Nephron progenitor cell (in vitro differentiated cells): ENCODE measurements at regions not wholly inside any gene's neighbourhood (a gene's known extent, or its start where the extent isn't known, plus 50 kb on each side); places are given as distances from the start of the nearest gene placed in this dataset.

Experiments
- DNase-seq: peaks from one replicate; pipeline ENCODE4 v3.0.0; 2021
- H3K27ac Mint-ChIP-seq: 2 replicates; pipeline ENCODE4 v1.8.0; 2021; ENCODE audit warnings: mild to moderate bottlenecking, moderate library complexity, mixed read lengths
- H3K27me3 Mint-ChIP-seq: 2 replicates; pipeline ENCODE4 v1.8.0; 2021; ENCODE audit warnings: mild to moderate bottlenecking, low read depth, mixed read lengths; ENCODE audit not compliant: poor library complexity
- H3K36me3 Mint-ChIP-seq: 2 replicates; pipeline ENCODE4 v1.8.0; 2021; ENCODE audit warnings: low read depth, mixed read lengths
- H3K4me1 Mint-ChIP-seq: 2 replicates; pipeline ENCODE4 v1.8.0; 2021; ENCODE audit warnings: mixed read lengths
- H3K4me3 Mint-ChIP-seq: 2 replicates; pipeline ENCODE4 v1.8.0; 2021; ENCODE audit warnings: mild to moderate bottlenecking, moderate library complexity, mixed read lengths
- H3K9me3 Mint-ChIP-seq: 2 replicates; pipeline ENCODE4 v1.8.0; 2021; ENCODE audit warnings: mild to moderate bottlenecking, moderate library complexity, mixed read lengths
- TF ChIP-seq, protein P1 (sequence below): fragments of 200-600 bp; sonication (generic); IDR thresholded peaks from 2 replicates; pipeline ENCODE4 v1.5.0; 2021; ENCODE audit warnings: antibody characterized with exemption

DNA sequence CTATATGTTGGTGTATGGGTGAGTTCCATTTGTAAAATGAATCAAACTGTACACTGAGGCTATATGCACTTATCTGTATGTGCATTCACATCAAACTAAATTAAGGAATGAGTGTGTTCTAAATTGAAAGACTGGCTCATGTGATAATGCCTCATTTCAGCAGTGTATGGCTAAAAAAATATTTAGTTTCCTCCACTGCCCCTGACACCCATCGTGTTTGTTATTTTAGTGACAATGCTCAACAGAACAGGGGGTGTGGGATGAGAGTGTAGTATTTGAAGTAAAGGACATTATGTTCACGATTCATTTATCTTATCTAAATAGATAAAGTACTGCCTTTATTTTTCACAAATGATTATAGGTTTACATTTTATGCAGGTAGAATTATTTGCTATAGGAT, 301.1 kb upstream of the ARPP21 start:
- no peaks in the 10 kb centered on the region for H3K9me3 Mint-ChIP-seq
- H3K4me1 Mint-ChIP-seq = no peaks in the 10 kb centered on the region
- H3K27ac Mint-ChIP-seq = no peak overlapping the region
- DNase-seq = no peak
- H3K27me3 Mint-ChIP-seq = no peaks in the 10 kb centered on the region
- no peak overlapping the region for H3K4me3 Mint-ChIP-seq
- TF ChIP-seq, protein P1, sequence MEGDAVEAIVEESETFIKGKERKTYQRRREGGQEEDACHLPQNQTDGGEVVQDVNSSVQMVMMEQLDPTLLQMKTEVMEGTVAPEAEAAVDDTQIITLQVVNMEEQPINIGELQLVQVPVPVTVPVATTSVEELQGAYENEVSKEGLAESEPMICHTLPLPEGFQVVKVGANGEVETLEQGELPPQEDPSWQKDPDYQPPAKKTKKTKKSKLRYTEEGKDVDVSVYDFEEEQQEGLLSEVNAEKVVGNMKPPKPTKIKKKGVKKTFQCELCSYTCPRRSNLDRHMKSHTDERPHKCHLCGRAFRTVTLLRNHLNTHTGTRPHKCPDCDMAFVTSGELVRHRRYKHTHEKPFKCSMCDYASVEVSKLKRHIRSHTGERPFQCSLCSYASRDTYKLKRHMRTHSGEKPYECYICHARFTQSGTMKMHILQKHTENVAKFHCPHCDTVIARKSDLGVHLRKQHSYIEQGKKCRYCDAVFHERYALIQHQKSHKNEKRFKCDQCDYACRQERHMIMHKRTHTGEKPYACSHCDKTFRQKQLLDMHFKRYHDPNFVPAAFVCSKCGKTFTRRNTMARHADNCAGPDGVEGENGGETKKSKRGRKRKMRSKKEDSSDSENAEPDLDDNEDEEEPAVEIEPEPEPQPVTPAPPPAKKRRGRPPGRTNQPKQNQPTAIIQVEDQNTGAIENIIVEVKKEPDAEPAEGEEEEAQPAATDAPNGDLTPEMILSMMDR = no peak
- H3K36me3 Mint-ChIP-seq = no peaks in the 10 kb centered on the region

DNA sequence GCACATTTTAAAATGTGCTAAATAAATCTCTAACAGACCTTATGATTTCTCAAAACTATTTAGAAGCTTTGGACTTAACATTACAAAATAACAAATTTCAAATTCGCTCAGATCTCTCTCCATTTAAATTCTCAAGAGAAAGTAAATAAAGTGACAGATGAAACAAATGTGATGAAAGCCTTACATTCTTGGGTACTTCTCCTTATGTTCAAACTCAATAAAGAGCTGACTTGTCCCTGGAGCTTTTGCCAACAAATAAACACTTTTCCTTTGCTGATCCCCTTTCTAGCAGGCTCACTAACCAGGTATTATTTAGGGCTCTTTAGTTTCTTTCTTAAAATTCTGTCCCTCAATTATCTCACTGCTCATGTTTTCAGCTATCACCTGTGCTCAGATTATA, 259.1 kb upstream of the ARPP21 start:
- no peak for DNase-seq
- no peaks in the 10 kb centered on the region for H3K27me3 Mint-ChIP-seq
- H3K27ac Mint-ChIP-seq = no peak overlapping the region
- no peak overlapping the region for H3K4me3 Mint-ChIP-seq
- TF ChIP-seq, protein P1 = no peak
- H3K4me1 Mint-ChIP-seq = peaks cover 13% of the 10 kb centered on the region
- H3K36me3 Mint-ChIP-seq = no peaks in the 10 kb centered on the region
- H3K9me3 Mint-ChIP-seq = no peaks in the 10 kb centered on the region

DNA sequence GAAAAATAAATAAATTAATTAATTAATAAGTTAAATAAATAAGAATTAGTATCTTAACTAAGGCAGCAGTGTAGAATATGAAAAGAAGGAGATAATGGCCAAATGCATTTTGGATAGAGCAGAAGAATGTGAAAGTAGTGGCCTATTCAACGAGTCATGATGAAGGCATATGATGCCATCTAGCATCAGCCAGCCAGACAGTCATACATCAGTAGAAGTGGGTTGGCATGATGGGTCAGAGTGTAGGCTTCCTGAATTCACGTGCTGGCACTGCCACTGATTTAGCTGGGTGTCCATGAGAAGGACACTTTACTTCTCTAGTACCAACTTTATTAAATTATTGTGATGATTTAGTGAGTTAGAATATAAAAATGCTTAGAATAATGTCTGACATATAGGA, 256.1 kb upstream of the ARPP21 start:
- Mint-ChIP-seq H3K4me1 (peaks cover 13% of the 10 kb centered on the region), H3K36me3 (no peaks in the 10 kb centered on the region), H3K27me3 (no peaks in the 10 kb centered on the region), H3K4me3 (no peak overlapping the region), H3K9me3 (no peaks in the 10 kb centered on the region), H3K27ac (no peak overlapping the region)
- no peak for DNase-seq
- TF ChIP-seq, protein P1 = no peak

DNA sequence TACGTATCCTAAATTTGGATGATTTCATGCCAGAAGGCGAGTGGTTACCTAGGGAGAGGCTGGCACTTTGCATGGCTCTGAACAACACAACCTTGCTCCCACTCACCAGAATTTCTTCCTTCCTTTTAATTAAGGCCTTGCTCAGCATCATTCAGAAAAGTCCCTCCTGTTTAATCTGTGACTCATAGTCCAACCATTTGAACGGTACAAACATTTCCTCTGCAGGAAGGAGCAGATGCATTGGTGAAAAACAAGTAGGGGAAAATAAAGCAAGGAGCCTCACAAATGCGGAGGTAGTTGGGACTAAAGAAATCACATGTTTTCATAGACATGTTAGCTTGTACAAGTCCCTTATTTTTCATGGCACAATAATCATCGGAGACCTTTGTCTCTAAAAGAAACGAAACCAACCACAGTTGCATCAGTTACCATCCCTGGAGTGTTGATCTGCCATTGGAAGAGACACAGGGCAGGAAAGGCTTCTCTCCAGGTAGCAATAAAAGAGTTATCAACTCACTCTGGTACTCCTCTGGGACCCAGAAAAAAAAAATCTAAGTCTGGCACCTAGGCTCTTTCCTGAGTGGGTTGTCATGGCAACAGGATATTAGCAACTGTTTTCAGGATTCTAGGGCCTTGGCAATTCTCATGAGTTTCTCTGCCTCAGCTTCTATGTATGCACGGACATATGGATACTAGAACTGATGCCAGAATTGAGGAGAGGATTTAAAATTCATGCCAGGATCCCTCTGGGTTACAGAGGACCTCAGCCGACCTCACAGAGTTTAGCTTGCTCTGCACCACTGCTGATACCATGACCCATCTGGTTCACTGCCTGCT, 255.4 kb upstream of the ARPP21 start:
- H3K27ac Mint-ChIP-seq = no peak overlapping the region
- peaks cover 13% of the 10 kb centered on the region for H3K4me1 Mint-ChIP-seq

DNA sequence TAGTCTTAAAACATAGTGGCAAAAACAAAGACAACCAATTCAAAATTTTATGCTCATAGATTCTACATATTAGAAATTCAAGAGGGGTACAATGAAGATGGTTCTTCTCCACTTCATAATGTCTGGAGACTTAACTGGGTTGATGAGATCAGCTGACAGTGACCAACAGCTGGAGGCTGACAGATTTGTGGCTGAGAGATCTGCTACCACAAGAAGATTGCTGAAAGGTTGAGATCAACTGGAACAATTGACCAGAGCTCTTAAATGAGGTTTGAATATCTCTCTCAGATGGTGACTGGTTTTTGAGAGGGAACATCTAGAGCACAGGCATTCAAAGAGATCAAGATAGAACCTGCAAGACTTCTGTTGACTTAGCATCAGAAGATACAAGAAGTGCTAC, 254.1 kb upstream of the ARPP21 start:
- no peak overlapping the region for H3K4me3 Mint-ChIP-seq
- H3K27me3 Mint-ChIP-seq = no peaks in the 10 kb centered on the region
- peaks cover 13% of the 10 kb centered on the region for H3K4me1 Mint-ChIP-seq
- no peak overlapping the region for H3K27ac Mint-ChIP-seq
- DNase-seq = no peak
- TF ChIP-seq, protein P1 = no peak
- no peaks in the 10 kb centered on the region for H3K36me3 Mint-ChIP-seq
- H3K9me3 Mint-ChIP-seq = no peaks in the 10 kb centered on the region

More for the DNA sequence above, 255.4 kb upstream of the ARPP21 start:
- no peak for DNase-seq
- H3K4me3 Mint-ChIP-seq = no peak overlapping the region
- H3K36me3 Mint-ChIP-seq = no peaks in the 10 kb centered on the region
- no peaks in the 10 kb centered on the region for H3K27me3 Mint-ChIP-seq
- H3K9me3 Mint-ChIP-seq = no peaks in the 10 kb centered on the region
- TF ChIP-seq, protein P1 = no peak

DNA sequence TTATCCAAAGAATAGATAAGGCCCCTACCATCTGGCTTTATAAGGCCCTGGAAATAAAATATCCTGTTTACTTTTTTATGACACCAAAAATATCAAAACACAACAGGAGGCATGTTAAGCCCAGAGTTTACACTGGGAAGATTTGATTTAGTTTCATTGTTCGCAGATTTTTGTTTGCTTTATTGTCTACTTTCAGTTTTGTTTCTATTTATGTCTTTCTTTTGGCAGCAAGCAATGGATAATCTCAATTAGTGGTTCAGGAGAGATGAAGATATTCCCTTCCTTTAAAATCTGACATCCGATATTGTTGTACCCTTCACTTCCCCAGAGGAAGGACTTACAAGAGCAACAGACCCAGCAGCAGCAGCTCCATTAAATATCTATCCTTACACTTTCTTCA, 249.4 kb upstream of the ARPP21 start:
- H3K36me3 Mint-ChIP-seq = no peaks in the 10 kb centered on the region
- H3K9me3 Mint-ChIP-seq = peaks cover 27% of the 10 kb centered on the region
- H3K27ac Mint-ChIP-seq = peak overlapping the region; percentile 60
- no peaks in the 10 kb centered on the region for H3K27me3 Mint-ChIP-seq
- no peak overlapping the region for H3K4me3 Mint-ChIP-seq
- no peak for DNase-seq
- TF ChIP-seq, protein P1 = no peak
- peaks cover 9% of the 10 kb centered on the region for H3K4me1 Mint-ChIP-seq
